ENCODE measurements at regions not wholly inside any gene's neighbourhood (a gene's known extent, or its start where the extent isn't known, plus 50 kb on each side); places are given as distances from the start of the nearest gene placed in this dataset.

DNA sequence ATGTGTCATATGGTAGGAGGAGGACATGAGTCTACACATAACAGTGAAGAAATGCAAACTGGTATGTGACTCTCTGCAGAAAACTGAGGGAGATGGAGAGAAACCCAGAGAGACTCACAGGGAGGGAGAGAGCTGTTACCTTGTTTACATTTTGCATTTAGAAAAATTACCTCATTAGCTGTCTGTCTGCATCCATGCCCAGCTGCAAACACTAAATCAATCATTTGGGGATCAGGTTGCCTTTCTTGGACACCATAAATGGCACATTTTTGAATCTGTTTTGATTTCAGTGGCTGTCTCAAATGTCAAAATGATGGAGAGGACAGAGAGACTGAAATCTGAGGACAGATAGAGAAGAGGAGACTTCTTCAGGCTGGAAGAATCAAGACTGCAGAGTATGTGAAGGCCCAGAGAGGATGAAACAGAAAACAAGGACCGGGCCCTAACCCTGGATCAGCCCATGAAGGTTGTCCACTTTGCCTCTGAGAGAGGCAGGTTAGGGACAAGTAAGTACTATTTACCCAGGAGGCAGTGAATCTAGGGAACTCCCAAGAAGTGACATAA, 92.2 kb downstream of the UNC5CL start:
- DNase-seq (ENCODE audit: low read depth, low spot score): no peak

DNA sequence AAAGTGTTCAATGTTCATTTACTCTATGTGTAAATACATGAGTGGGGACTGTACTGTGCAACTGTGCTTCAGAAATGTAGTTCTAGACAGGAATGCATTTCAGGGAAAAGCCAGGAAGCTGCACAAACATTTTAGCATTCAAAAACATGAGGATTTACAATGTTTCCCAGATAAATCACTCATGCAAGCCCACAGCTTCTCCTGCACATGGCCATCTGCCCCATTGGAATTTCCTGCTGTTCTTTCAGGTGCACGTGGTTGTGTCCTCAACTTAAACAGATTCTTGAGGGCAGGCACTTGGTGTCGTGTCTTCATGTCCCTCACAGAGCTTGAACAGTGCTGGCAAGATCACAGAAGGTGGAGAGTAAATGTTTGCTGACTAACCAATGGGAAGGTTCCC, 101.5 kb downstream of the UNC5CL start:
- DNase-seq (ENCODE audit: low read depth, low spot score): peak; percentile 46

DNA sequence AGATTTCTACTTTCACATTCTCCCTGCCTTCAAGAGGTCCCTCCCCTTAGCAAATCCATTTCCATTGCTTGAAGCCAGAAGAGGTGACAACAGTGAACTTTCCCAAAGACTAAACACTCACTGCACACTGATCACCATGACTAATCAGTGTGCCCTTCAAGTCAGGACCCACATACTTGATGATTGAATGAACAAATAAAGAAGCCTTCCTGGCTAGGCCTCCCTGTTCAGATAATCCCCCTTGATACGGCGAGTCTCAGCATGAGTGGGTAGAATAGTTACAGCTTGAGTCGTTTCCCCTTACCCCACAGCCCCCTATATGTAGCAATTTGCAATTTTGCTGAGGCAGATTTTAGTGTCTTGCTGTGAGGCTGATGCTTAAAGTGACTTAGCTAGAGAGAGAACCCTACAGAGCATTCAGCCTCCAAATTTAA, 102.2 kb downstream of the UNC5CL start:
- peak; percentile 79 for DNase-seq (ENCODE audit: low read depth, low spot score)

DNA sequence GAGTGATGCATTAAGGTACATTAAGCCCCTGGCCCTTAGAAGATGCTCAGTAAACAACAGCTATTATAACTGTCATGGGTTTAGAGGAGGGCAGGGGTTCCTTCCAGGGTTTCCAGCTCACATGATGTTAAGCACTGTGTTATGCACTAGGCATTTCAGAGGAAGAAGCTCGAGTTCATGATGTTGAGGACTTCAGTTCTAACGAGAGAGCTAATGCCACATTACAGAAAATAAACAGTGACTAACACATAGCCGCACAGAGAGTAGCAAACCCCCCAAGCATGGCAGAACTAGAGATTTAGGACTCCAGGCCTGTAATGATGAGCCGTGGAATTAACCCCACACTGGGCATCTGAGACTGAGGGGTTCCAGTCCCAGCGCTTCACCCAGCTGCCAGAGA, 105.2 kb downstream of the UNC5CL start:
- no peak for DNase-seq (ENCODE audit: low read depth, low spot score)

- no peak for DNase-seq (ENCODE audit: low read depth, low spot score)
Observed at GRCh38 chr6:40932953-40933352, 106.1 kb downstream of the UNC5CL start.

DNA sequence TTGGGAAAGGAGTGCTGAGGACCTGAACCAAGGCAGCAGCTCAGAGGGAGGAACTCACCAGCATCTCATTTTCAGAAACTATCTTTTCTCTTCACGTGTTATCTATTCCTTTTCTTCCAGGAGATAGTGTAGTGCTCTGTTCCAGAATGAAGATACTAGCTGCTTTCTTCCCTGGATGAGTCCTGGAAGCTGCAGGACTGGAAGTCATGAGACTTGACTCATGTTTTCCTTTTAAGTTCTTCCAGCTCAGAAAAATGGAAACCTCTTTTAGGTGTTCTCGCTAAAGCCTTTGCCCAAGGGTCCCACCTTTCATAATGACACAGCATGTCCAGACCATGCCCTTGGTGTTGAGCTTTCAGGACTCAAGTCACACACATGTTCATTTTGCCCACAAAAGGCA, 106.7 kb downstream of the UNC5CL start:
- no peak for DNase-seq (ENCODE audit: low read depth, low spot score)

- DNase-seq (ENCODE audit: low read depth, low spot score): no peak
Observed at GRCh38 chr6:40931931-40932330, 107.1 kb downstream of the UNC5CL start.

DNA sequence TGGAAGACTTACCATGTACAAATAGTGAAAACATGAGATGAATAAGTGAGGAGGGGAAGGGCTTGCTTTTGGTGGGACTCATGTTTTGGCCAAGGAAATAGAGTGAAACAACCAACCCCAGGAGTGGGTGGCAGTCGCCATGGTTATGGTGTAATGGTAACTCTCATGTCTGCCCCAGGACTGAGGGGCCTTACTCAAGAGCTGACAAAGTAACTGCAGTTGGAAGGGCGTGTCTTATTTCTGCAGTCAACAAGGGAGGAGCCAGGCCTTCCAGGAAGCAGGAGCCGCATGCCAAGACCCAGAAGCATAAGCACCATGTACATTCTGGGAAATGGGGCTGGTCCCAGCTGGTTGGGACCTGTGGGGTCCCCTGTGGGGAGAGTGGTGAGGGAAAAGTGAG, 108.5 kb downstream of the UNC5CL start:
- no peak for DNase-seq (ENCODE audit: low read depth, low spot score)

DNA sequence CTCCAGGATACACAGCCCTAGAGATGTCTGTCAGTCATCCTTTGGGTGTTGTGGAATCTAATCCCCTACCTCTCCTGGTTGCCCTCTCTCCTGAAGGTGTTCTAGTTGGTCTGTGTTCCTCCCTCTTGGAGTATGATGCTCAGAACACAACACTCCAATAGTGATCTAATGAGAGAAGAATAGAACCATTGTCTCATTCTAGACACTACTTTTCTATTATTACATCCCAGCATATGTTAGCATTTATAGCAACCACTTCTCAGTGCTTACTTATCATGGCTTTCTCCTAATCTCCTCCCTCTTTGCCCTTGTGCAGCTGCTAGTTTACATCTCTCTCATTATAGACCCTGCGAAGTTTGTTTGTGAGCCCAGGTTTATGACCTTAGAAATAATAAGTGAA, 109.0 kb downstream of the UNC5CL start:
- no peak for DNase-seq (ENCODE audit: low read depth, low spot score)

GRCh38 chr6:40929176-40929575, 109.8 kb downstream of the UNC5CL start:
- DNase-seq (ENCODE audit: low read depth, low spot score): no peak

GRCh38 chr6:40928763-40929162, 110.3 kb downstream of the UNC5CL start:
- no peak for DNase-seq (ENCODE audit: low read depth, low spot score)

DNA sequence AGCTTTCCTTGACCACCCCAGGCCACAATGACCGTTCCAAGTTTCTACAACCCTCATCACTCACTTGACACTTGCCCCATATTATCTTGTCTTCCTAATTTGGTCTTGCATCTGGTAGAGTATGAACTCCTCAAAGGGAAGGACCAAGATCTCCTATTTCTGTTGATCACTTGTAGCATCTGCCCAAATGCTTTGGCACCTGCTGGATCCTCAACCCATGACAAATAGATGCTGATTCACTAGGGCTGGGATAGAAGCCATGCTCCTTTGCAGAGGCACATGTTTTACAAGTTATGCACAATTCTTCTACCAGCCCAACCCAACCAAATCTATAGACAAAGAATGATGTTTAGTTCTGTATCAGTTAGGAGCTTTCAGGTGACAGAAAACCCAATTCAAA, 110.7 kb downstream of the UNC5CL start:
- no peak for DNase-seq (ENCODE audit: low read depth, low spot score)

DNA sequence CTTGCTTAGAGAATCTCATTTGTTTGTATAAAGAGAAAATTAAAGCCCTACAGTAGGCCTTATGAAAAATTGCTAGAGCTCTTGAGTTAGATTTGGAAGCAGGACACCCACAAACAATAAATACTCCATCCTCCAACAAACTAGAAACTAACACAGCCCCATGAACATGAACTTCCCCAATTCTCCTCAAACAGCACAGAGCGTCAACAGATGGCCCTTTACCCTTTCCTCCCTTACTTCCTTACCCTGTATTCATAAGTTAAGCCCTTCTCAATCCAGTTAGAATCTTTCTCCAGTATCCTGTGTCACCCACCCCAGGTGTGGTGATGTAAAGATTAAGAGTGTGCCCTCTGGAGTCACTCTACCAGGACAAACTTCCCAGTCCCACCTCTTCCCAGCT, 113.7 kb downstream of the UNC5CL start:
- no peak for DNase-seq (ENCODE audit: low read depth, low spot score)

- no peak for DNase-seq (ENCODE audit: low read depth, low spot score)
Observed at GRCh38 chr6:40924839-40925238, 114.2 kb downstream of the UNC5CL start.

- DNase-seq (ENCODE audit: low read depth, low spot score): no peak
Observed at GRCh38 chr6:40923880-40924279, 115.1 kb downstream of the UNC5CL start.

DNA sequence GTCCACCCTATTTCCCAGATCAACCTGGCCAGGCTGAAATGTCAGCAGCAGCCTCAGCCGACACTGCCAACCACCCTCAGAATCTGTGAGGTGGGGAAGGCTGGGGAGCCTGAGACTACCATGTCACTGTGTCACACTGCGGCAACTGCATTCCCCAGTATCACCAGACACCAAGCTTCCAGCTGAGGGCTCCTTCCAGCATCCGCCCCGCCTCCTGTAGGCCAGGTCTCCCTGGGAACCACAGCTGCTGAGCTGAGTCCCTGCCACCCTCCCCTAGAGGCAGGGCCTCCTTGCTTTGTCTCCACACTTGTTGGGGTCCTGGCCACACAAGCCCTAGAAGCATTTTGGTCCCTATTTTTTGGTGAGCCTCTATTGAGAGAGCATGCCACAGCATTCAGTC, 115.7 kb downstream of the UNC5CL start:
- no peak for DNase-seq (ENCODE audit: low read depth, low spot score)

DNA sequence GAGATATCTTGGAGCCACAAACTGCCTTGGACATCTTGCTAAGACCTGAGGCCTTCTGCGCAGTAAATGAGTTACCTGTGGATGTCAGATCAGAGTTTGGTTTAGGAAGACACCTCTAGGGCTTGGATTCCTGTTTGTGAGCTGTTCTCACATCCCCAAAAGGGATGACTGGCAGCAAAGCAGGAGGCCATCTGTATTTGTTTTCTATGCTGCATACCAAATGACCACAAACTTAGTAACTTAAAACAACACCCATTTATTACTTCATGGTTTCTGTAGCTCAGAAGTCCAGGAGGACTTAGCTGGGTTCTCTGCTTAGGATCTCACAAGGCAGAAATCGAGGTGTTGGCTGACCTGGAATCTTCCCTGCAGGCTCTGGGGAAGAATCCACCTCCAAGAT, 116.7 kb downstream of the UNC5CL start:
- DNase-seq (ENCODE audit: low read depth, low spot score): peak; percentile 52

GRCh38 chr6:40918040-40918651, 120.9 kb downstream of the UNC5CL start:
- DNase-seq (ENCODE audit: low read depth, low spot score): no peak

DNA sequence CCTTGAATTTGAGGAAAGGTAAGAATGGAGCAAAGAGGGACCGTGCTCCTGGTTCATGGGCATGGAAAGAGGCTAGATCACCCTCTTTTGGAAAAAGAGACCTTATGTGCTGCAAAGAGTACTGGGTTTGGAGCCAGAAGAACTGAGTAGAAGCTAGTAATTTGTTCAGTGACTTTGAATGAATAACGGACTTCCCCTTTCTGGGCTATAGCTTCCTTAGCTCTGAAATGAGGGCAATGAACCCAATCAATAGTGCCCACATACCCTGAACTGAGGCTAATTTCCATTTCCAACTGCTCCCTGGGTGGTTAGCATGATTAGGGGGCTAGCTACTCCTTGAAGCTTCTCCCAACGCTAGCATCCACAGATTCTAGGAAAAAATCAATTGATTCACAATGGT, 121.4 kb downstream of the UNC5CL start:
- DNase-seq (ENCODE audit: low read depth, low spot score): no peak

DNA sequence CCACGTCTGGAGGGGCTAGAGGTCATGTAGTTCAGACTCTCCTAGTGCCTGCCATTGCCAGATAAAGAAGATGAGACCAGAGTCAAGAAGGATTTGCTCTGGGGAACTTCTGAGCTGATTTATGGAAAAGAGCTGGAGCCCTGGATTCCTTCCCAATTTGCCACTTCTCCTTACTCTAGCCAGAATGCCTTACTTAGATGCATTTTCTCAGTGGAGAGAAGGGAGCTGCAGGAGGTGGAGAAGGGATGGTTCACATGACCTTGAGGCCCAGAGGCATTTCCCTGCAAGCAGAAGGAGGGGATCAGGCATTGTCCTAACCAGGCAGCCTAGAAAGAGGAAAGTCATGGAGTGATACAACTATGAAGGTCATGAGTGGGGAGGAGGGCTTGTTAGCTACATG, 122.2 kb downstream of the UNC5CL start:
- peak; percentile 27 for DNase-seq (ENCODE audit: low read depth, low spot score)

- DNase-seq (ENCODE audit: low read depth, low spot score): no peak
Observed at GRCh38 chr6:40915165-40915564, 123.9 kb downstream of the UNC5CL start.

GRCh38 chr6:40914005-40914404, 125.0 kb downstream of the UNC5CL start:
- no peak for DNase-seq (ENCODE audit: low read depth, low spot score)

- DNase-seq (ENCODE audit: low read depth, low spot score): no peak
Observed at GRCh38 chr6:40912158-40912946, 126.7 kb downstream of the UNC5CL start.

All from astrocyte of the hippocampus (primary cell).